SHP77 (cell line): ENCODE measurements at regions not wholly inside any gene's neighbourhood (a gene's known extent, or its start where the extent isn't known, plus 50 kb on each side); places are given as distances from the start of the nearest gene placed in this dataset.
"Not testable (repeated sequence)": the region's sequence is repeated elsewhere in the genome, so short reads cannot be mapped to it uniquely, and the experiment has no call there.

Experiments
- DNase-seq, 2 experiments: peaks; one replicate each; lab custom pipeline; 2025; lab: John Stamatoyannopoulos, UW

DNA sequence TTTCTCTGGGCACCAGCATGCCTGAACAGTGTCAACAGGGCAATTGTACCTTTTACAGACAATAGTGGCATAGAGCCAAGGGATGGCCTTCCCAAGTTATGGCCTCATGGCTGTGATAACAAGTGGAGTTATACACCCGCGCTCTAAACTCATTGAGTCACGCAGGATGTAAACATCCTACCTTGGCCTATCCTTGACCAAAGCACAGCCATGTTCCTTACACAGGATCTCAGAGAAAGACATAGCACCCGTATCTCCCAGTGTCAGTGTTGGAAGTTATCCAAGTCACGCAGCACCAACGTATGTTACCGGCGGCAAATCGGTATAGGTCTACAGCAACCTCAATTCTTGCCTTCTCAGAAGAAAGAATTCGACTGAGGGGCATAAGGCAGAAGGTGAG lies 1654.9 kb upstream of the LRRTM3 start:
- DNase-seq = no peak

DNA sequence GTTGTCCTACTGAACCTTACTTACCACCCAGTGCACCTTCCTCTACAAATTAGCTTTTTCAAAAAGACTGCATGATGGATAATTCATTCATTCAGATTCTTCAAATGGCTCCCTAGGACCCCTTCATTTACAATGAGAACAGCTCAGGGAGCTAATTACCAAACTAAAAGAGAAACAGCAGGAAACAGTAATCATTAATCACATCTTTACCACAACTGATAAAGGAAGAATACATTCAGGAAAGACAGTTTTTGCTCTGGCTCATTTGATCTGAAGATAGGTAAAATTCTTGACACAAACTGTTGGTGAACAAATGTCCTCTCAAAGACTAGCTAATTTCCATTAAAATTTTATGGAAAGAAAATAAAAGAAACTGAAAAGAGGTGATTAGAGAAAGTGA lies 1652.7 kb upstream of the LRRTM3 start:
- DNase-seq = no peak

DNA sequence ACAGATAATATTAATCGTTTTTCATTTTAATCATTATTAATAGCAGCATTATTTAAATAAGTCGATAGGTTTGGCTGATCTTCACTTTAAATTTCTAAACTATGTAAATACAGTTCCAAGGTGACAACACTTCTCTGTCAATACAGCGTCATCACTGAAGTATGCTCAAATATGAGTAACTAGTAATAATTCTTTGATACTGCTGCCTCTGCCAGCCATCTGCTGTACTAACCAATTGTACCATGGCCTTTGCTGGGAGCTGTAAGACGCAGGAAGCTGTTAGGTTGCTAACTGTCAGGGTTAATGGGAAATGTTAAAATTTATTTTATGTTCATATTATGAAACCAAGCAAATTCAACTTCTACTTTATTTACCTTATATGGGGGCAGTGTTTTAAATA lies 1650.5 kb upstream of the LRRTM3 start:
- no peak for DNase-seq

DNA sequence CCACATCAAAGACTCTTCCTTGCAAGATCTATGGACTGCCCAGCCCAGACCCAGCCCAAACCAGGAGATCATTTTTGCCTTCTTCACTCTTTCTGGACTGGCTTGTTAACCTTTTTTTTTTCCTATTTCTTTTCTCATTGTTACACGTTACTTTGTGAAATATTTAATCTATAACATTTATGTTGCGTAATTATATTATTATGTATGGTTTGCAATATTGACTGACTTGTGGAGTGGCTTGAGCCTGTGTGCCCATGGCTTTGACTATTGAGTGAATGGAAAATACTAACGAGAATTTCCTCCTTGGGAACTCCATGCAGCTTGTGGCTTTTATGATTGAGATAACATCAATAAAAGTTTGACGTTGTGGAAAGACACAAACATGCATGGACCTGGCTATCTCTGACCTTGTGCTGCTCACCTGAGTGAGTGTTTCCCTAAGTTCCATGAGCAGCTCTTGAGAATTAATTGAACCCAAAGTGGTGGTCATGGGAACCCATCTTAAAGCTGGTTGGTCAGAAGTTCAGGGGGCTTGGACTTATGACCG lies 1641.3 kb upstream of the LRRTM3 start:
- no peak for DNase-seq

DNA sequence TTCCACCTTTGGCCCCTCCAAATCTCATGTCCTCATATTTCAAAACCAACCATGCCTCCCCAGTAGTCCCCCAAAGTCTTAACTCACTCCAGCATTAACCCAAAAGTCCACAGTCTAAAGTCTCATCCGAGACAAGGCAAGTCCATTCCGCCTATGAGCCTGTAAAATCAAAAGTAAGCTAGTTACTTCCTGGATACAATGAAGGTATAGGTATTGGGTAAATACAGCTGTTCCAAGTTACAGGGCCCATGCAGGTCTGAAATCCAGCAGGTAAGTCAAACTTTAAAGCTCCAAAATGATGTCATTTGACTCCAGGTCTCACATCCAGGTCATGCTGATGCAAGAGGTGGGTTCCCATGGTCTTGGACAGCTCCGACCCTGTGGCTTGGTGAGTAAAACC lies 1640.1 kb upstream of the LRRTM3 start:
- not testable (repeated sequence) for DNase-seq

DNA sequence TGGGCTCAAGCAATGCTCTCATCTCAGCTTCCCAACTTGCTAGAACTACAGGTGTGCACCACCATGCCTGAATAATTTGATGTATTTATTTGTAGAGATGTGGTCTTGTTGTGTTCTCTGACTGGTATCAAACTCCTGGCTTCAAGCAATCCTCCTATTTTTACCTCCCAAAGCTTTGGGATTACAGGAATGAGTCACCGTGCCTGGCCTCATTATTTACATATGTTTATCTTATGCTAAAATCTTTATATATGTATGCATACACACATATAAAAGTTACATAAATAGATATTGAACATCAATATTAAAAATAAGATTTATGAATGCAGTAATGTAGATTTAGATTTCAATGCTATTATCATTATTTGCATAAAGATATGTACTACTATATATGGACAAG lies 1634.5 kb upstream of the LRRTM3 start:
- no peak for DNase-seq

DNA sequence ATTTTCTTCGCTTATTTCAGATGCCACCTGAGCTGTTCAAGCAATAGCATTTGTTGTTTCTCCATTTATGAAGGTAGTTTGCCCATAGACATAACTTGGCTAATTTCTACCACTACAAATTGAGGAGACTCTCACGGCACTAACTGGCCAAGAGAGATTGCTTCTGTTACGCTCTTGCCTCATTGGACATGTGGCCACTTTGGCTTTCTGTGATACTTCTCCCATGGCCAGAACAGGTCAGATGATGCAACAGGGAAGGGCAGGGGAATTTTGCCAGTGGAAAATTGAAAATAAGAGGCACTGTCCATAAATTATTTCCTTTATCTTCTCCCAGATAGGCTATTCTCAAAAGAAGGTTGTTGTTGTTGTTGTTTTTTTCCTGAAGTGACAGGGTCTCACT lies 1633.3 kb upstream of the LRRTM3 start:
- DNase-seq = no peak

DNA sequence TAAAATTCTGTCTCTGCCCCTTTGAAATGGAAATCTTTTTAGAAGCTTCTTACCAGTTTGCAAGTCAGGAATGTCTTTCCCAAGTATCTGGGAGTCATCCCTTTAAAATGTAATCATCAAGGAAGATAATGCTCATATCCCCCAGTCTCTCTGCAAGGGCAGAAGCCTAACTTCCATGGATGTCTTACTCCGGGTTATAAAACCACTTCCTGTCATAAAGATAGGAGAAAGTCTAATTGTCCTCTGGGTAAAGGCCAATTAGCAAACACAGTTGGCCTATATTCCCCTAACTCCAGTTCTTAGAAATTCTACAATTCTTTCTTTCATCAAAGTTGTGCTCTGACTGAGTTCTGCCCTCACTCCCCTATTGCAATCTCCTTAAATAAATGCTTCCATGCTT lies 1631.5 kb upstream of the LRRTM3 start:
- DNase-seq = no peak

DNA sequence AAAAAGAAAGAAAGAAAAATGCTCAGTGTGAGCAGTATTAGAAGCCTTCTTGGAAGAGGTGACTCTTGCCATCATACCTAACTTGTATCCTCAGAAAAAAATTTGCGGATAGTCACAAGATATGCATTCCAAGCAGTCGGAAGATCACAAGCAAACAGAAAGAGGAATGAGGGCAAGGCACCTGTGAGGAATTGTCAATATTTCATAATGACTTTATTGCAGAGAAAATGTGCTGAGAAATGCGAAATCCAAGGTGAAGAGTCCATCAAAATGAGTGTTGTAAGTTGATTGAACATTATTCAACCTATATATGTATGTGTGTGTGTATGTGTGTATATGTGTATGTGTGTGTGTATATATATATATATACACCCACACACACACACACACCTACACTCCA lies 1624.7 kb upstream of the LRRTM3 start:
- DNase-seq = no peak

DNA sequence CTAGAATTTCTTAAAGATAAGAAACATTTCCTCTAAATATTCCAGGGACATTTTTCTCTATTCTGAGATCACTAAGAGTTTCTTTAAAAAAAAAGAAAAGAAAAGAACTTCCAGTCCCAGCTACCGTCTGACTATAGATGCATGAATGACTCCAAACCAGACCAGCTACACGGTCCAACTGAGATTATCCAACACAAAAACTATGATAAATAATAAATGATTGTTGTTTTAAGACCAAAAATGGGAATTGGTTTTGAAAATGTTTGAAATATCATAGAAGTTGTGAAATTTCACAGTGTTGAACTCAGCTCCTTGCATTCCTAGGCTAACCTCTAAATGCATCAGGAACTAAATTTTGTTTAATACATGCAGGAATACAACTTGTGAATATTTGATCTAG lies 1619.6 kb upstream of the LRRTM3 start:
- DNase-seq = no peak

DNA sequence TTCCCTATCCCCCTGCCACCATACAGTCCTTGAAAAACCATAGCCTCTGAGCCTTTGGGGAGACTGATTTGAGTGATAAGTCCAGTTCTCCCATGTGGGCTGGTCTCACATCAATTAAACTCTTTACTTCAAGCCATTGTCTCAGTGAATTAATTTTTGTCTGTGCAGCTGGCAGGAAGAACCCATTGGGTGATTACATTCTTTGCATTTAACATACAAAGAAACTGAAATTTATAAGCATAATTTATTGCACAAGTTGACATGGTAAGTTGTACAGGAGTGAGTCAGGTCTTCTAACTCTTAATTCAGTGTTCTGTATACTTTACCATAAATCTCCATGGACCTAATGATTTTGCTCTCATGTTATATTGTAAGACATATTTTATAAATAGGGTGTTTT lies 1613.0 kb upstream of the LRRTM3 start:
- no peak for DNase-seq

DNA sequence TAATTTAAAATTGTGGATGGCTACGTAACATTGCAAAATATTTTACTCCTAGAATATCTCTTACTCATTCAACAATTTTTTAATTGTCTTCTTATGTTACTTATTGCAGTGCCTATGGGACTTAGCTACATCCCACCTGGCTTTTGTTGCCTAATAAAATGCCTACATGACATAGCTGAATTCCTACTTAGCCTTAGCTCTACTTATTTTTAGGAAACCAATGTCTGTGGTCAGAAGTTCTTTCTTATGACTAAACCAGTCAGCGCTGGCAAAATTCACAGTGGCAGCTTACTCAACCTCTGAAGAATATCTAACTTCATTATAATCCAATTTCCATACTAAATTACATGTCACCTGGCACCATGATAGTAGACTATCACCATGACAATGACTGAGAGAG lies 1612.4 kb upstream of the LRRTM3 start:
- no peak for DNase-seq

DNA sequence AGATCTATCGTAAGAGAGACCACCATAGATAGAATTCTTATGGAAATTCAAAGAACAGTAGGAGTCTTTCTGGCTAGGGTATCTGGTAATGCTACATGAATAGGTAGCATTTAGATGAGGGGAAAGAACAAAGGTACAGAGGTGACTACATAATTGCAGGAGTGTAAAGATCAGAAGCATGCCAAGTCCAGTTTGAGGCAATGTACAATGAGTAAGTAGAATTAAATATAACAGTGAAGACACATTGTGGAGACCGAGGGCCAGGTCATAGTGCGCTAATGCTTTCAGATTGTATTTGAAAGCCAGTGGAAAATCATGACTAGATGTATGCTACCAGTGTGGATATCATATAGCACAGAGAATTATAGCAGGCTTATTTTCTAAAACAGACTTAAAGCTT lies 1611.6 kb upstream of the LRRTM3 start:
- DNase-seq = no peak

DNA sequence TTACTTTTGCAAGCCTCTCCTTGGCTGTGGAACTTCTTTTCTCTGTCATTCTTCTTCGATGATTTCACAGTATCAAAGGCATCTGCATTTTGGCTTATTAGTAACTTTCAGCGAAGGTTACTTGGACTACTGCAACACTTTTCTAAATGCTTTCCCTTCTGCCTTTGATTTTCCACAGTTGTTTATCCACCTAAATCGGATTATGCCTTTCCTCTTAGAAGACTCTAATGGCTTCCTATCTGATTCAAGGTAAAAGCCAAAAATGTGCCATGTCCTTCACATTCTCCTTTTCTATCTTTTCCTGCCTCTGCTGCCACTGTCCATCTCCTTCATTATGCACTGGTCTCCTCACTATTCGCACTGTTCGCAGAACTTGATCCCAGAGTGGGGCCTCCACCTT lies 1606.3 kb upstream of the LRRTM3 start:
- no peak for DNase-seq

DNA sequence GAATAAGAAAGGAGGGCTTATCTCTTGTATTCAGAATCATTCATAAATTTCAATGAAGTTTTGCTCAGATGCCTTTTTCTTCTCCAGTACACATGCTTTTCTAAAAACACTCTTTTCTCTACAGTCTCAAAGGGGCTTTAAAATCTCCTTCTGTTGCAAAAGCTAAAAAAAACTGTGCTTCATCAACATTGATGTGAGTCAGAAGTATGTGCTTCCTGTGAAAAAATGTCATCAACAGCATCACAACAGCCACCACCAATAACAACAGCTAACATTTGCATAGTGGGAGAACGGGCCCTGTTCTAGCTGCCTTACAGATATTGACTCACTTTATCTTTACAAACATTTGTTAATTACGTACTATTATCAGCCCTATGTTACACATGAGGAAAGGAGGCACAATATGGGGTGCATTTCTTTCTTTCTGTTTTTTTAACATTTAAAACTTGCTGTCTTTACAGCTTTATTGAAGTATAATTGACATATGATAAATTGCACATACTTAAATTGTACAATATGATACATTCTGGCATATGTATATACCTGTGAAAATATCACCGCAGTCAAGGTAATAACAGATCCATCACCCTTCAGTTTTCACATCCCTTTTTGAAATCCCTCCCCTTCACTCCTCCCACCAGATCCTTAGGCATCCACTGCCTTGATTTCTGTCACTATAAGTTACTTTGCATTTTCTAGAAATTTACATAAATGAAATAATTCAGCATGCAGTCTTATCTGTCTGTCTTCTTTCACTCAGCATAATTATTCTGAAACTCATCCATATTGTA lies 1605.4 kb upstream of the LRRTM3 start:
- no peak for DNase-seq

DNA sequence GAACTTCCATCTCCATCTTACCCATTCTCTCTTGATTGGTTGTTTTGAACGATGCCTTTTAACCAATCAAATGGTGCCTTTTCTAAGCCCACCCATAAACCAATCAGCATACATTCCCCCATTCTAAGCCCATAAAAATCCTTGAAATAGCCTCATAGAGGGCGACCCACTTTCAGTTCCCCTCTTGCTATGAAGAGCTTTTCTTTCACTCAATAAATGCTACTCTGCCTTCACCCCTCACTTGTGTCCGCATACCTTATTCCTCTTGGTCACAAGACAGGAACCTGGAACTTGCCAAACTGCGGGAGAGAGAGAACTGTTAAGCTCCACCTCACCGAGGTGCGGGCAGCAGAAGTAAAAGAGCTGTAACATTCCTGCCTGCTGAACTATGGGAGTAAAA lies 1602.0 kb upstream of the LRRTM3 start:
- no peak for DNase-seq

DNA sequence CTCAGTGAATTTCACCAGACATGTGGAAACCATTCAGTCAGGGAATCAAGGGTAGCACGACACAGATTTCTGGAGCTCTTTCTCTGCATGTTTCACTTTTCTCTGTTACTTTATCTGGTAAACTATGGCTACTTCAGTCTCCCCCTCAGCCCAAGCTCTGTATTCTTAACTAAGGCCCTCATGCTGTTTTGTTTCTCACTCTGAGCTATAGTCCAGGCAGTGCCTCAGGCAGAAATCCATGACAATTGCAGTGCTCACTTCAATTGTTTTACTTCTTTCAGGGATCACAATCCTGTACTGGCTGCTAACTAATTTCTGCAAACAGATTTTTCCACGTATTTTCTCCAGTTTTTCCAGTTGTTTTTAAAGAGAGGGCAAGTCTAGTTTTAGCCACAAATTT lies 1599.9 kb upstream of the LRRTM3 start:
- no peak for DNase-seq

DNA sequence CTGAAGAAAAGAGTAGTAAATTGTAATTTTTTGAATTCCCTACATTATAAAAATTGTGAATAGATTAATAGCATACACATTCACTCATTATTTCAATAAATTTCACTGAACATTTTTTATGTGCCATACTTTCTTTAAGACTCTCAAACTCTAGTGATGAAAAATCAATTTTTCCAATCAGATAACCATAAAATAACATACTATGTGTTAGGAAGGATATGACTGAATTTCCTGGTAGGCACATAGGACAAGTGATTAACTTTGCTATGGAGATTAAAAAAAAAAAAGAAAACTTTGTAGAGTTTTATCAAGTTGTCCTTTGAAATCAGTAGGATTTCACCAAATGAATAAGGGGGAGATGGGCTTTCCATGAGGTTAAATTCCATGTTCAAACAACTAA lies 1597.3 kb upstream of the LRRTM3 start:
- DNase-seq = no peak

DNA sequence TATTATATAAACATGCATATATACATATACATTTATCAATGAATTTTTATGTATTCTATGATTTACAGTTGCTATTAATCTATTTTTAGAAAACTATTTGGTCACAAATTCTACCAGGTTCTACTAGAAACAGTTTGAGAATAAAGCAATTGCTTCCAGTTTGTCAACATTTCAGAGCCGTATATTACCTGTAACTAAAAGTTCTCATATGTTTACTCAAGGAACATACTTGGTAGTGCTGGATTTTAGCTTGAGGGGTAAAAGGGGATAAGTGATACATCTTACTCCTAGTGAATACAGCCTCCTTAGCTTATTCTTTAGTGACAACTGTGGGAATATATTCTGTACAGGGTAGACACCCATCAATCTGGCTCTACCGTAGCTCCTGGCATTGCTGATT lies 1590.5 kb upstream of the LRRTM3 start:
- no peak for DNase-seq

DNA sequence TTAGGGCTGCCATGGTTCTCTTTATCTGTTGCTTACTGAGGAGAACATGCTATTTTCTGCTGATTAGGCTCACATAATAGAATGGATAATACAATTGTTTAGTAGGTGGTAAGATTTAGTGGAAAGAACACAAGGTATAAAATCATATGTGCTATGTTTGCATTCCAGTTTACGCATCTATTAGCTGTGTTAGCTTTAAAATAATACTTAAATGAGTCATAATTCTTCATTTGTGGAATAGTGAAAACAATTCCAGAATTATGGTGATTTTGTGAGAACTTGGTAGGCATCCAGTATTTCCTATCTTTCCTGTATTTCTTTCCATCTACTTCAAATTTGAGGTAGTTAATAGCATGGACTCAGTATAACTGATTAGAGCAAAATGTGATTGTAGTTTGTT lies 1585.5 kb upstream of the LRRTM3 start:
- no peak for DNase-seq

DNA sequence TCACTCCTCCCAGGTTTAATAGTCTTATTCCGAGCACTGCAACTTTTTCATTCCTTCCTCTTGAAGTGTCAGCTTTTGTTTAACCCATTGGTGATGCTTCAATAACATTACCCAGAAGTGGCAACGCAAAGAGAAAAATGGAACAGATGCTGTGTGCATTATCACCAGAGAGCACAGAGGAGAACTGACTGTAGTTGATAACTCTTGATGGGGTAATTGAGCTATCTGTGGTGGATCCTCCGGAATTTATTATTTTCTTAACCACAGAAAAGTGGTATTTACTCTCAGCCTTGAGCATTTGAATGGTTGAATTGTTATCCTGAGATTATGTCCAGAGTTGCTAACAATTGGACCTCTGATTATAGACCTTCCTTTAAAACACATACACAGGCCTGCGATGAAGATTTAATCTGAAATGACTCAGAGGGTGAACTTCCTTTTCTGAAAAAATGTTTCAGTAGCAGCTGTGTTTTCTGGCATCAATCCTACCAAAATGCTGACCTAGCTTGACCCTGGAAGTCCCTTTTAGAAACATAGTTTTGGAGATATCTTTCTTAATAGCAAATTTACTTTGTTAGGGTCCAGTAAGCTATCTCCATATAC lies 1584.4 kb upstream of the LRRTM3 start:
- no peak for DNase-seq

DNA sequence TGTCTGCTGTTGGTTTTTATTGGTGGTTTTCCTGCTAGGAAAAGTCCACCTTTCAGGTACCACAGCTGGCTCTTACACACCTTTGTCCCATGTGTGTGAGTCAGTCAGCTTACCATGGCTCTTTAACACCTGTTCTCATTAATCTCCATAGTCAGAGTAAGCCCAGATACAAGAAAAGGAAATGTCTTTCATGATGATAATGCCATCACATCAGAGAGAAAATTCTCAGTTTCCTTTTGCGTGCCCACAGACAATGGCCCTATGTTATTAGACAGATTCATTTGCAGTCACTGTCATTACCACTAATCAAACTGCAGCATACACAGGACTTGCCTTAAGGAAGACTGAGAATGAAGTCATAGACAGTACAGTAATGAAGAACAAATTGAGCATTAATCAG lies 1583.6 kb upstream of the LRRTM3 start:
- DNase-seq = no peak

DNA sequence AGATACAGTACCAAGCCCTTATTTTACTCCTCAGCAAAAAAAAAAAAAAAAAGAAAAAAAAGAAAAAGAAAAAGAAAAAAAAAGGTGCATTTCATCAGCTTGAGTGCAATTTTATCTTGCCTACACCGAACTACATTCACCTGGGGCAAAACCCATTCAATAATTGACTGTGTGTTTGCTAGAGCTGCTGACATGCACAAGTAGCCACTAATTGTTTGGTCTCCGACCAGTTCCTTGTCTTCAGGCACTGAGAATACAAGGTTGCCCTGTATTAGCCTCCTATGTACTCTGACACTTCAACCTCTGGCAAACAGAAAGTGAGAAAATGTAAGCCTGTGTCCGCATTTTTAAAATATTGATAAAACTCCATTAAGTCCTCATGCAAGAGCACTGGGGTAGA lies 1579.4 kb upstream of the LRRTM3 start:
- no peak for DNase-seq

DNA sequence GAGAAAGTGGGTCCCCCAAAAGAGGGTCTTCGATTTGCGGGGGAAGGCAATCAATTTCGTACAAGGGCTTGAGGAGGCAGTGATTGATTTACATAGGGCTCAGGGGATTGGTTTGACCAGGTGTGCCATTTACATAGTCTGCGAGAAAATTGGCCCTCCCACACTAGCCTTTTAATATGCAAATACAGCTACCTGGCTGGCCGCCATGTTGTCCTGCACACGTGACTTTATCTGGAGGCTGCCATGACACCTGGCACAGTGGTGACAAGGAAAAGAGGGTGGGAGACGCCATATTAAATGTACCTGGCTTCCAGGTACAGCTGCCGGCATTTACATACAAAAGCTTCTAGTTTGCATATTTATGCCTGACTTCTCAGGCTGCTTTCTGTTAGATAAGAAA lies 1577.2 kb upstream of the LRRTM3 start:
- no peak for DNase-seq
